GM19328 (cell line): ENCODE measurements at regions not wholly inside any gene's neighbourhood (a gene's known extent, or its start where the extent isn't known, plus 50 kb on each side); places are given as distances from the start of the nearest gene placed in this dataset.
"Not testable (repeated sequence)": the region's sequence is repeated elsewhere in the genome, so short reads cannot be mapped to it uniquely, and the experiment has no call there.

Experiments used
- ATAC-seq: cut with Tn5 transposase; IDR thresholded peaks from one replicate; pipeline ENCODE4 v1.9.1; 2021; ENCODE audit warnings: mild to moderate bottlenecking, moderate library complexity; ENCODE audit not compliant: unreplicated experiment

DNA sequence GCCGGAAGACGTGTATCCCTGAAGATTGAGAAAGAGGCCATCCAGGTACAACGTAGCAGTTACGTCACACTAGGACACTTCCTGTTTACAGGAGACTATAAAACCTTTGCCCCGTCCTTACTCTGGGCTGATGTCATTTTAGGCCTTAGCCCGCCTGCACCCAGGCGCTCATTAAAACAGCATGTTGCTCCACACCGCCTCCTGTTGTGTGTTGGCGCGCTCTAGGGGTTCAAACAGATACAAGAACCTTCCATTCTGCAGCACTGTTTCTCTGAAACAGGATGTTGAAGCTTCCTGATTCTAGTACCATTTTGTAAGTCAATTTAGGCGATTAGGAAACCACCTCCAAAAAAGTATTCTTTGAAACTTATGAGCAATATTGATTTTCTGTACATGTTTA lies 722.1 kb downstream of the PCDH7 start:
- no peak for ATAC-seq

DNA sequence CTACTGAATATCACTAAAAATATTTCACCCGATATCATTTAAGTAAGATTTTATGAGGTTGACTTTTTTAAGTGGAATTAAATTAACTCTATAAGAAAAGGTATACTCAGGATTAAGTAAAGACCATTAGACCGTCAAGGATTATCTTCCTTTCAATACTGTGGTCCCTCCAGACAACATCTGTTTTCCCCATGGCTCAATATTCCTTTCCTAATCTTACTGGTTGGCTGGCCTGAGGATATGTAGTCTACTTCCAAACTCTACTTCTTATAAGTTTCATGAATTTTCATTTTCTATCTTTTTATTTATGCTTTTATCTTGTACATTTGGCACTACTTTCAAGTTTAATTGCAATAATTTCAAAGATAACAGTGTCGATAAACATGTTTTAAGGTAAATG lies 725.4 kb downstream of the PCDH7 start:
- no peak for ATAC-seq

DNA sequence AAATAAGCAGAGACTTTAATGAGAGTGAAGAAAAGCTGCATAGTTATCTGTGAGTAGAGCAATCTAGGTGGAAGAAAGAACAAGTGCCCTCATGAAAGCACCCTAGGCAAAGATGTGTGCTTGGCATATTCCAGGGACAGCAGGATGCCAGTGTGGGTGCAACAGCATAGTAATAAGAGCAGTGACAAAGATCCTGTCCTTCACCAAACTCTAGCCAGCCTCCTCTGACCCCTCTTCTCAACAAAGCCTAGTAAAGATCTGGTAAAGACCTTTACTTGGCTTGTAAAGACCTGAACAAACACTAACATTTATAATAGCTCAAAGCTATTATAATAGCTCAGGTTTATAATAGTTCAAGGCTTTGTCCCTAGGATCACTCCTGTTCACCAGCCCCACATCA lies 735.4 kb downstream of the PCDH7 start:
- ATAC-seq: no peak

DNA sequence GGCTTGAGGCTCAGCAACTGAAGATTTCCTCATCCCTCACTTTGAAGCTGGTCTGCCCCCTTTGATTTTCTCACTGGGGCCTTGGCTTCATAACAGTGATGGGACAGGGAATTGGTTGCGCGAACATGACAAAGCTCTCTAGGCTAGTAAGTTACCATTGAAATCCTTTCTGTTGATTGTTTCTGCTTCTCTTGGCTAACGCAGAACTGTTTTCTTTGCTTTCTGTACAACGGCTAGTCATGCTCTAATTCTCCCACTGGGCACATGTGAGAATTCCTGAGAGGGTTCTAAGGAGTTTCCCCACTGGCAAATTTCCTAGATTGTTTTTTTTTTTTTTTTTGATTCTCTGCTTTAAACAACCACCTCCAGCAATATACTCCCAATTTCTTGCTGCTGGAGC lies 738.6 kb downstream of the PCDH7 start:
- no peak for ATAC-seq

DNA sequence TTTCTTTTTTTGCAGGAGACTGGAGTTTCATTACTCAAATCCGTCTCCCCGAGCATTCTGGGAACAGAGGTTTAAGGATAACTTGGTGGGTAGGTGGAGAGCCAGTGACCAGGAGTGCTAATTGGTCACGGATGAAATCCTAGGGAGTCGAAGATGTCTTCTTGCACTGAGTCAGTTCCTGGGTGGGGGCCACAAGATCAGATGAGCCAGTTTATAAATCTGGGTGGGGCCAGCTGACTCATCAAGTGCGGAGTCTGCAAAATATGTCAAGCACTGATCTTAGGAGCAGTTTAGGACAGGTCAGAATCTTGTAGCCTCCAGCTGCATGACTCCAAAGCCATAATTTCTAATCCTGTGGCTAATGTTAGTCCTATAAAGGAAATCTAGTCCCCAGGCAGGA lies 741.3 kb downstream of the PCDH7 start:
- ATAC-seq: no peak

DNA sequence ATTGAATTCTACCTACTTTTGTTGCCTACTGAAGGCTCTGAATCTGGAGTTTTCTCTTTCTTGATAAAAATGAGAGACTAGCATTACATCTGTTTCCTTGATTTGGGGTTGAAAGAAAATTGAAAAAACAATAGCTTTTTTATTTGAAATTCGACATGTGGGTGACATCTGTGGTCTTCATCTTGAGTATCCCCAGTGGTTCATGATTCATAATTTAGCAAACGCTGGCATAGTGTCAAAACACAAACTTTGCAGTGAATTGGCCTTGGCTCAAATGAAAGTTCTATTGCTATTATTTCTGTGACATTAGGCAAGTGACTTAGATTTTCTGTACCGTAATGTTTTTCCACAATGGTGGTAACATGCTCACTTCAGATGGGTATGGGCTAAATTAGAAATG lies 747.6 kb downstream of the PCDH7 start:
- ATAC-seq: no peak

DNA sequence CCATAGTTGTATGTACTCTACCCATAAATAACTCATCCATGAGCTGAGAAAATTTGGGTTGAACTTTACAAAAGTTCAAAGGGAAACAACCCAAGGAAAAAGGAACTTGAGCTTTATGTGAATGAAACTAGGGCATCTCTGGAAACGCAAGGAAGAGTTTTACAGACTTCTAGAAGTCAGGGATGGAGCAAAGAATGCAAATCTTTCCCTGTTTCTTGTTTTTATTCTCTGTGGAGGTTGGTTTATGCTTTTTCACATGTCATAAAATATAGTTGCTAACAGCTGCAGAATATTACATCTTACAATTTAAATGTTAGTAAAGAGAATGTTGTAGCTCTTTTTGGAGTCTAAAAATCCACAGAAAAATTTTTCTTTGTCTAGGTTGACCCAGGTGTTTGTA lies 754.1 kb downstream of the PCDH7 start:
- ATAC-seq: no peak

DNA sequence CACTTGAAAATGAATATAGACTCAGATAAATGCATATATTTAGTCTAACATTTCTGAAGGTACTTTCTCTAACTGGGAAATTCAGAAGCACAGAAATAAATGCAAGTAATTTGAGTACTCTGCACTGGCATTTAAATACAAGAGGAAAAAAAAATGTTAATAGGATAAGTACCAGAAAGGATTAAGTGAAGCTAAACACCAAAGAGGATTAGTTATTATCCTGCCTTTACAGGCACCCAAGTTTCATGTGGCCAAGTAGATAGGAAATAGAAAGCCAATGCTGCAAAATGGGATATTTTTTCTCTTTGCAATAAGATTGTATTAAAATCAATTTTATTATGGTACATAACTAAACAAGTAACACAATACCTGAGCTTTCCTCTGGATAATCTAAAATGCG lies 762.5 kb downstream of the PCDH7 start:
- ATAC-seq: no peak

DNA sequence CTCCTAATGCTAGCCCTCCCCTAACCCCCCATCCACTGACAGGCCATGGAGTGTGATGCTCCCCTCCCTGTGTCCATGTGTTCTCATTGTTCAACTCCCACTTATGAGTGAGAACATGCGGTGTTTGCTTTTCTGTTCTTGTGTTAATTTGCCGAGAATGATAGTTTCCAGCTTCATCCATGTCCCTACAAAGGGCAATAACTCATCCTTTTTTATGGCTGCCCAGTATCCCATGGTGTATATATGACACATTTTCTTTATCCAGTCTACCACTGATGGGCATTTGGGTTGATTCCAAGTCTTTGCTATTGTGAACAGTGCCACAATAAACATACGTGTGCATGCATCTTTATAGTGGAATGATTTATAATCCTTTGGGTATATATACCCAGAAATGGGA lies 779.0 kb downstream of the PCDH7 start:
- ATAC-seq: not testable (repeated sequence)

DNA sequence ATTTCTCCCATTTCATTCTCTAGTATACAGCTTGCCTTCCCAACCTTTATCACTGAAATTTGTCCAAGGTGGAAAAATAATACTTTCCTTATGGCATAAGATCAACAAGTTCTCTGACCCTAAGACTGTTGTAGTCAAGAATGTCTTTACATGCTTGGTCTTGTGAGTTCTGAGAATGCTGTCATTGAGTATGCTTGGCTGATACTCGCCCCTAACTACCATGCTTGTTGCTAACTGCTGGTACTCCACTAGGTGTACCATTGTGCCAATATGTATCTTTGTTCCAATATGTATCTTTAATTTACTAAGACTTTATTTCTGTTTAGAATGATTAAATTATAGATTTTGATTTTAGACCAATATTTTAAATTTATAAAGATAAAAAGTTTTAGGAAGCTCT lies 796.4 kb downstream of the PCDH7 start:
- no peak for ATAC-seq

DNA sequence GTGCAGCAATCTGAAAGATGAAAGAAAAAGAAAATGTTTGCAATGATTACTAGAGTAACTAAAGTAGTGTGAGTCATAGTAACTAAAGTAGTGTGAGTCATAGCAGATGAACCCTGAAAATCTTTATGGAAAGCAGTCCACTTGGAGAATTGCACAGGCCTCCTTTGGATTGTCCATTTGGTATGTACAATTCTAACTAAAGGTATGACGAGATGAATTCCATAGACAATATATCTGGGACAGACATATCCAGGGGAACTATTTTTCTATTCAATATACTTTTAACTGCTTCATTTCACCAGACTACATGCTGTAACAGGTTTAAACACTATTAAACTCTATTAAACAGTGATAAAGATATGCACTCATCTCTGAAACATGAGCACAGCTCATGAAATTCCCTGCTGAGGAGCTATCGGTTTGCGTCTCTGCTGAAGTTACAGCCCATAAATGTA lies 798.7 kb downstream of the PCDH7 start:
- no peak for ATAC-seq

DNA sequence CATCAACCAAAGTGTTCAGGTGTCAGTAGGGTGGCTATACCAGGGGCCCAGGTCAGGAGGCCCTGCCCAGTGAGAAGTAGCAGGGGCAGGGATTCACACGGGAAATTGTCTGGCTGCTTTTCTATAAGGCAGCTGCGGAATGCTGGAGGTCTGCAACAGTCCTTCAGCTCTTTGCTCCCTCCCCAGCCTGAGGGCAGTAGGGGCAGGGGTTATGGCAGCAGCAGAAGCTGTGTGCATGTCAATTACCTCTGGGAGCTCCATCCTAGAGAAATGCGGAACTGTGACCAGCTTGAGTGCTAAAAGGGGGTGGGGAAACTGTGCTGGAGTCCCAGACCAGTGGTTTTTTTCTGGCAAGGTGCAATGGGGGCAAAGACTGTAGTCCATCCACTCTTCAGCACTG lies 810.4 kb downstream of the PCDH7 start:
- ATAC-seq: no peak

DNA sequence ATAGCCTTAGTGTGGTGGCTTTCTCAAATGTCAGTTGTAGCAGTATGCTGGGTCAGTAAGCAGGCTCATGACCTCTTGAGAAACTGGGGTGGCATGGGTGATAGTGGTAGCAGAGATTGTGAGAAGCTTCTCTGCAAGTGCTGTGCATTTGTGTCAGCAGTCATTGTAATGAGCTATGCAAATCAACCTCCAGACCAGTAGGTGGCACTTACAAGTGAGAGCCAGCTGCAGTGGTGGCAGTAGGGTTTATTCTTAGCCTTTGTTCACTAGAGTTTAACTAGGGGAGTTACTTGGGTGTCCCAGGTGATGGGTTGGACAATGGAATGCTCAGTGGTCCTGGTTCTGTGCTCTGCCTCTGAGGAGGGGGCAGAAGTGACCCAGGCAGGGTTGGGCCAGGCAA lies 818.7 kb downstream of the PCDH7 start:
- ATAC-seq: no peak

DNA sequence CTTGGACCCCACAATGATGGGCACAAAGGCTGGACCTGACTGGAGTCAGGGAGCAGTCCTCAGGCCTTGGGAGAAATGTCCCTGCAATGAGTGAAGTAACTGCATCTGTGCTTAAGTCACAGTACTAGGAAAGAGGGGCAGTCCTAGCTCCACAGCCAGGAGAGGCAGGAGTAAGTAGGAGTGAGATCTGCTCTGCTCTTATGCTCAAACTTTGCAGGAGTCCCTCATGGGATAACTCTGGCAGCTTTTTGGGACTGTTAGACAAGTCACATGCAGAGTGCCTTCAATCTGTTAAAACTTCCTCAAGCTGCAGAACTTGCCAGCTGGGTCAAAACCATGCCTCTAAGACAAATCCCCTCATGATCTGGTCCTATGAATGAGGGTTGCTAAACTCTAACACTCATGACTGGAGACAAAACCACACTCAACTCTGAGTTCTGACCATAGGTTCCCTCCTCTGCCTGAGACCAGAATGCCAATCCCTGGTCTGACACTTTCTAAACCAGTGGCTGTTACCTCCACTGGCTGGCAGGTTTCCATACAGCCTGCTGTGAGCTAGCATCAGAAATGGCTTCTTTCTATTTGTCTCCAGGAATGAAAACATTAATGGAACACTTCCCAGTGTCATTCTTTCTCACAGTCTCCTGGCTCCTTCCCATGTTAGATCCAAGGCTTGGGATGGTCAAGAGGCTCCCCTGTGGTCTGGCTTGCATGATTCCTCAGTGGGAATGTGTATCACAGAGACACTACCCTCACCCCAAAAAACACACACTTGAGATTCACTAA lies 819.3 kb downstream of the PCDH7 start:
- ATAC-seq: no peak

DNA sequence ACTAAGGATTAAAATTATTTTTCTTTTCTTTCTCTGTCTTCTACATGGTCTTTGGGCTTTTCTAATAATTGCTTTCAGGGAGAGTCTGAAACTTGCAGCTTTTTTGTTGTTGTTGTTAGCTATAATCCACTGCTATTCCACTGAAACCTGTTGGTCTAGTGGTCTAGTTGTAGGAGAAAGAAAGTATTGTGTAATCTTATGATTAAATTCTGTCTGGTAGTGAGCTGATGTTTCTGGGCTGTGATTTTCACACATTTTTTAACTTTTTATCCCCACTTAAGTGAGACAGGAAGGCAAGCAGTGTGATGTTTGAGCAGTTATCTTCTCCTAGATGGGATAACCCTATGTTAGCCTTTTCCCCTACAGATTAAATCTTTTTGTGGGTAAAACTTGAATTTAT lies 825.2 kb downstream of the PCDH7 start:
- ATAC-seq: no peak

DNA sequence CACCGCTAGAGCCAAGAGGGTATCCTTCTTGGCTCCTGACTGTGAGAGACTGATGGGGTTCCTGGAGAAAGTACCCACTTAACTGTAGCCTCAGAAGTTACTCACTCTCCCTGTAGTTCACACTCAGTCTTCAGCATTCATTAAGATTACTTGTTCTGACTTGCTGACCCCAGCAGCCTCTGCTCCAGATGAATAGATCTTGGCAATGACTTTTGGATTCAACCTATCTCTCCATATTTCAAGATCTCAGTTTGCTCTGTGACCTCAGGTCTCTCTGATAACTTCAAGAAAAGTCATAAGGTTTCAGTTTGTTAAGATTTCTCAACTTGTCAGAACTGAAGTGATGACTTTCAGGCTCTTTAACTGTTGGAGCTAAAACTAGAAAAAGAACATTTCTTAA lies 825.6 kb downstream of the PCDH7 start:
- ATAC-seq: no peak

DNA sequence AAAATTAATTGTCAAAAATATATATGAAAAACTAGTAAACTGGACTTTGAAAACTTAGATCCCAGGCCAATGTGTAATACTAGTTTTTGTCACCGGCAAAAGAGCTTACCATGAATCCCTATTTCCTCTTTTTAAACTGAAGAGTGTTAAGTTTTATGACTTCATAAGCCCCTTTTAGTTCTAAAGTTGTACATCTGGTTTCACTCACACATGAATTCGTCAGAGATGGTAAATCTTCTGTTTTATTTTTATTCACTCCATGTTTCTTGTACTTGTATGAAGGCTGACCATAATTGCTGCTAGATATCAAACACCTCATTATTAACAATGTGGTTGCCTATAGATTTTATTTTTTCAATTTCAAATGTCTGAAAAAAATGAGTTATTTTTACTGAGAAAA lies 827.9 kb downstream of the PCDH7 start:
- no peak for ATAC-seq

DNA sequence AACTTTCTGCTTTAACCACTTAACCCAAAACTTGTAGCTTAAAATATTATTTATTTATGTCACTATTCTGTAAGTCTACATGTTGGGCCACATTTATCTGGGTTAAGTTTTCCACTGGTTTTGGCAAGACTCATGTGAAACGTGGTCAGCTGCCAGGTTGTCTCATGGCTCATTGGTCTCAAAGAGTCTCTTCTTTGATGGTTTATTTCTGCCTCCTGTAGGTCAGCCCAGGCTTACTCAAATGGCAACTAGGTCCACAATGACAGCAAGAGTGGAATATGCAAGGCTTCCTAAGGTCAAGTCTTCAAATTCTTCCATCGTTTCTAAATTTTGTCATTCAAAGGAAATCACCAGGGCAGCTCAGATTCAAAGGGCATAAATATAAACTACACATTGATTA lies 828.7 kb downstream of the PCDH7 start:
- no peak for ATAC-seq

DNA sequence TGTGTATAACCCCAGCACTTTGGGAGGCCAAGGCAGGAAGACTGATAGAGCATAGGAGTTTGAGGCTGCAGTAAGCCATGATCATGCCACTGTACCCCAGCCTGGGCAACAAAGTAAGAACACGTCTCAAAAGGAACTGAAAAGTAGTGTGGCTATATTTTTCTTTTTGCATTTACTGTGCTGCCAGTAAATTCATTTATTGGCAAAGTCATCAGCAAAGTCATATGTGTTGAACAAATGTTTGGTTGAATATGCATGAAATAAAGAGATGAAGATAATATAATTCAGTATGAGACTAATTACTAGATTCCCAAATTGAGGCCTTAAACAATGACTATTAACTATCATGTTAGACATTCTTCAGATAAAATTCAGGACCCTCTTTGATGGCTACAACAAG lies 829.1 kb downstream of the PCDH7 start:
- ATAC-seq: no peak

DNA sequence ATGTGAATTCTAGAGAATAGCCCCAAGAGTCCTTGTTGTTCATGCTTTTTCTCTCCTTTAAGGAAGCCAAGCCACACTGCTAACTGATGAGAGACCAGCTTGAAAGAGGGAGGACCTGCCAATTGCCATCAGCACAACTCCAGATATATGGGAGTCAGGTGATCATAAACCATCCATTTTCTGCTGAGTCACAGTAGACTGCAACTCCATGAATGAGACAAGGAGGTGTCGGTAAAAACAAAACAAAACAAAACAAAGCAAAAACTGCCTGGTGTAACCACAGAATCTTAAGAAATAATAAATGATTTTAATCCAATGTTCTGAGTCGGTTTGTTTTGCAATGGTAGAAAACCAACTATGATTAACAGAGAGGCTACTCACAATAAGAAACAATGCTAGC lies 837.3 kb downstream of the PCDH7 start:
- ATAC-seq: no peak

DNA sequence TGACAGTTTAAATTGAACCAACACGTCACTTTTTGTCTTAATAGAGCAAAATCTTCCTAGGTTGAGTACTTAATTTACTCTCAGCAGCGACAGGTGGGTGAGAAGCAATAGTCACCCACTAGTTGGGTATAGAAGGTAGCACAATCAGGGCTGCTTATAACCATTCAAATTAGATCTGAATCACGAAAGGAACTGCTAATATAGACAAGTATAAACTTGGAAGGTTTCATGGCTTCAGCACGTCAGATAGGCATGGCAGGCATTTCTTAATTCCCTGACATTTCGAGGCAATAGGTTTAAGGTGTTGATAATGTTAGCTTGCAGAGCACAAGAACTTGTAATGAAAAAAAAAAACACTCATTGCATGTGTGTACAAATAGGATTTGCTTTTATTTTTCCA lies 853.4 kb downstream of the PCDH7 start:
- no peak for ATAC-seq

DNA sequence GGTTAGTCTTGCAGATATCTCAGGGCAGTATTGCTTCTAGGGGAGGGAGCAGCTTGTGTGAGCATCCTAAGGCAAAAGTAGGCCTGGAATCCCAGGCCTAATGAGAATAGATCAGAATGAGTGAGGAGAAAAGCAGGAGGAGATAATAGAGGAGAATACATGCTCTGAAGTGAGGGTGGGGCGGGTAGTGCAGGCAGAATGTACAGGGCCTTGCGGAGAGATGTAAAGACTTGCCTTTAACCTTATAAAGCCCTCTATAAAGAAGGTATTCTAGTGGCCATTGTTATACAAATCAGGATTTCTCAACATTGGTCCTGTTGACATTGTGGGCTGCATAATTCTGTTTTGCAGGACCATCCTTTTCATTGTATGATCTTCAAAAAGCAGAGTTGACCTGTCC lies 855.3 kb downstream of the PCDH7 start:
- no peak for ATAC-seq

DNA sequence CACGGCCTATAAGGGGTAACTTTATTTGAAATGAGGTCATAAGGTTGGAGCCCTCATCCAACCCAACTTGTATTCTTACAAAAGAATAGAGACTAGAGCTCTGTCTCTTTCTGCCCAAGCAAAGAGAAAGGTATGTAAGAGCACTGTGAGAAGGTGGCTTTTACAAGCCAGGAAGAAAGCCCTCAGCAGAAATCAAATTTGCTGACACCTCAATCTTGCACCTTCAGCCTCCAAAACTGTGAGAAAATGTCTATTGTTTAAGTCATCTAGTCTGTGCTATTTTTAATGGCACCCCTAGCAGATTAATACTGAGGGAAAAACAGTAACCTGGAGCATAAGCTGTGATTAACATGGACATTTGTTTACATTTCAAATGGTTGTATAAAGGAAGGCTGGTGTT lies 860.7 kb downstream of the PCDH7 start:
- ATAC-seq: no peak
